HEK293 (cell line): ENCODE measurements at regions not wholly inside any gene's neighbourhood (a gene's known extent, or its start where the extent isn't known, plus 50 kb on each side); places are given as distances from the start of the nearest gene placed in this dataset.
A peak's percentile ranks its signal among the peaks of the same experiment; 100 is the strongest.

Source experiments
- CTCF ChIA-PET: fragments of 350-600 bp; formaldehyde crosslinking; extraction: SDS; loops from one replicate; lab custom pipeline; 2021; ENCODE audit warnings: antibody characterized with exemption; lab: Yijun Ruan, JAX
- POLR2A ChIA-PET: fragments of 300-600 bp; formaldehyde crosslinking; extraction: SDS; loops from one replicate; lab custom pipeline; 2020; ENCODE audit warnings: antibody characterized with exemption, inconsistent platforms; lab: Yijun Ruan, JAX
- H3K27ac ChIP-seq: fragments of 200-500 bp; sonication (Bioruptor generic); 2 replicates; pipeline ENCODE4 v1.5.1; 2014; ENCODE audit warnings: low read depth, low read length, control low read depth, inconsistent platforms; ENCODE audit errors: extremely low read depth
- H3K36me3 ChIP-seq, 2 experiments: fragments of 200-500 bp in 1 of 2; sonication (Bioruptor generic) in 1 of 2; 1 replicate in 1 of 2; 2 replicates in 1 of 2; pipeline ENCODE4 v1.5.1; 2014 to 2017; ENCODE audit warnings: inconsistent platforms in 2 of 2, low read length in 2 of 2; ENCODE audit not compliant: control insufficient read depth in 2 of 2, insufficient read depth in 1 of 2
- H3K4me1 ChIP-seq: fragments of 200-500 bp; sonication (Bioruptor generic); 2 replicates; pipeline ENCODE4 v1.5.1; 2014; ENCODE audit warnings: mild to moderate bottlenecking, low read length, inconsistent platforms; ENCODE audit not compliant: control insufficient read depth, insufficient read depth
- H3K4me3 ChIP-seq: 2 replicates; pipeline ENCODE4 v1.5.1; 2011; ENCODE audit warnings: low read depth, mild to moderate bottlenecking, control low read depth, low read length, moderate library complexity
- H3K9me3 ChIP-seq: fragments of 200-500 bp; sonication (Bioruptor generic); 2 replicates; pipeline ENCODE4 v1.5.1; 2014; ENCODE audit warnings: low read depth, low read length, inconsistent platforms; ENCODE audit not compliant: control insufficient read depth, insufficient read depth
- BCL11B ChIP-seq: fragments of 450-650 bp; formaldehyde crosslinking; IDR thresholded peaks from 2 replicates; pipeline ENCODE4 v1.5.1; 2016; ENCODE audit warnings: low read depth, missing biosample characterization, missing genetic modification characterization
- YY2 ChIP-seq: fragments of 450-650 bp; formaldehyde crosslinking; IDR thresholded peaks from 2 replicates; pipeline ENCODE4 v1.5.1; 2016; ENCODE audit warnings: missing biosample characterization, missing genetic modification characterization
- ZFP37 ChIP-seq: fragments of 450-650 bp; formaldehyde crosslinking; IDR thresholded peaks from 2 replicates; pipeline ENCODE4 v1.5.1; 2016; ENCODE audit warnings: missing biosample characterization, missing genetic modification characterization
- ZNF146 ChIP-seq: fragments of 450-650 bp; formaldehyde crosslinking; IDR thresholded peaks from 2 replicates; pipeline ENCODE4 v1.5.1; 2016; ENCODE audit warnings: missing biosample characterization, missing genetic modification characterization
- ZNF202 ChIP-seq: fragments of 450-650 bp; formaldehyde crosslinking; IDR thresholded peaks from 2 replicates; pipeline ENCODE4 v1.5.1; 2016; ENCODE audit warnings: missing biosample characterization, missing genetic modification characterization, borderline replicate concordance
- ZNF239 ChIP-seq: fragments of 450-650 bp; formaldehyde crosslinking; IDR thresholded peaks from 2 replicates; pipeline ENCODE4 v1.5.1; 2016; ENCODE audit warnings: missing biosample characterization, missing genetic modification characterization
- ZNF335 ChIP-seq: fragments of 450-650 bp; formaldehyde crosslinking; conservative IDR thresholded peaks from 2 replicates; pipeline ENCODE4 v1.5.1; 2016; ENCODE audit warnings: missing biosample characterization, missing genetic modification characterization
- ZNF558 ChIP-seq: fragments of 450-650 bp; formaldehyde crosslinking; IDR thresholded peaks from 2 replicates; pipeline ENCODE4 v1.5.1; 2016; ENCODE audit warnings: missing biosample characterization, missing genetic modification characterization
- ZNF596 ChIP-seq: fragments of 450-650 bp; IDR thresholded peaks from 2 replicates; pipeline ENCODE4 v1.5.0; 2018; ENCODE audit warnings: missing biosample characterization, mild to moderate bottlenecking, missing genetic modification characterization, moderate library complexity
- ZNF677 ChIP-seq: fragments of 450-650 bp; IDR thresholded peaks from 2 replicates; pipeline ENCODE4 v1.5.0; 2018; ENCODE audit warnings: missing biosample characterization, mild to moderate bottlenecking, missing genetic modification characterization, moderate library complexity
- ZNF791 ChIP-seq: fragments of 450-650 bp; formaldehyde crosslinking; IDR thresholded peaks from 2 replicates; pipeline ENCODE4 v1.5.1; 2016; ENCODE audit warnings: missing biosample characterization, missing genetic modification characterization
- ZNF830 ChIP-seq: fragments of 450-650 bp; IDR thresholded peaks from 2 replicates; pipeline ENCODE4 v1.5.0; 2018; ENCODE audit warnings: missing biosample characterization, missing genetic modification characterization, low read depth, mild to moderate bottlenecking, moderate library complexity
- TF ChIP-seq, protein P1 (sequence below): fragments of 450-650 bp; formaldehyde crosslinking; IDR thresholded peaks from 2 replicates; pipeline ENCODE4 v1.5.1; 2016; ENCODE audit warnings: missing biosample characterization, missing genetic modification characterization
- TF ChIP-seq, protein P2 (sequence below): fragments of 450-650 bp; formaldehyde crosslinking; IDR thresholded peaks from 2 replicates; pipeline ENCODE4 v1.5.1; 2016; ENCODE audit warnings: missing biosample characterization, missing genetic modification characterization
- TF ChIP-seq, protein P3 (sequence below): fragments of 450-650 bp; formaldehyde crosslinking; IDR thresholded peaks from 2 replicates; pipeline ENCODE4 v1.5.1; 2017; ENCODE audit warnings: missing biosample characterization, missing genetic modification characterization
- TF ChIP-seq, protein P4 (sequence below): fragments of 450-650 bp; formaldehyde crosslinking; IDR thresholded peaks from 2 replicates; pipeline ENCODE4 v1.5.1; 2016; ENCODE audit warnings: missing biosample characterization, missing genetic modification characterization

DNA sequence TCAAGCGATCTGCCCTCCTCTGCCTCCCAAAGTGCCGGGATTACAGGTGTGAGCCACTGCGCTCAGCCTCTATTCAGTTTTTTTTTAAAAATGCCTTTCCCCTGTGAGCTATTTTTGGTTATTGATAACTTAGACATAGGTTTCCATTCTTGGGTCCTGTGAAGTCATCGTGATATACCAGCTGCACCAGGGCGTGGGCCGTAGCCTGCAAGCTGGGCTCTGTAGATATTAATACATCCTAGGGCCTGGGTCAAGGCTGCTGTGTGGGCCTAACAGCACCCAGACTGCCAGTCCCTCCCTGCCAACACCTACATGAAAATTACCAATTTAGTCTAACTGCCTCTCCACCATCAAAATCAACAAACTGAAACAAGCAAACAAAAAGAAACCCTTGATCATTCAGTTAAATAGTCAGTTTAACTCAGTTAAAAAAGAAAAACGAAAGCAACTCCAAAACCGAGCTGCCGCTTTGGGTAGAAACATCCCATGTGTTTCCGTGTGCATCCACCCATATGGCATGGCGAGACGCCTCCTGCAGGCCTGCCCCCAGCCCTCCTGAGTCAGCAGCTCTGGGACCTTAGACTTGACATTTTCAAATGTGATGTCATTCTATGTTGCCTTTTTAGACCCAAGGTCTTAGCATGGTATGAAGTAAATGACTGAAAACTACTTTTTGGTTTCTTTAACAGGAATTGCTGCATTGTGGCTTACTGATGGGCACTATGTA, 330.2 kb downstream of the GLRX3 start:
- no peak for TF ChIP-seq ZNF830 (tag by site-specific recombination)
- TF ChIP-seq BCL11B = no peak
- TF ChIP-seq ZNF239 = no peak
- no peak for TF ChIP-seq ZNF596 (tag by site-specific recombination)
- no peak for TF ChIP-seq ZFP37 (tag by site-specific recombination)
- no peak for TF ChIP-seq ZNF202 (tag by site-specific recombination)
- TF ChIP-seq ZNF791 (tag by site-specific recombination) = no peak
- TF ChIP-seq, protein P1, sequence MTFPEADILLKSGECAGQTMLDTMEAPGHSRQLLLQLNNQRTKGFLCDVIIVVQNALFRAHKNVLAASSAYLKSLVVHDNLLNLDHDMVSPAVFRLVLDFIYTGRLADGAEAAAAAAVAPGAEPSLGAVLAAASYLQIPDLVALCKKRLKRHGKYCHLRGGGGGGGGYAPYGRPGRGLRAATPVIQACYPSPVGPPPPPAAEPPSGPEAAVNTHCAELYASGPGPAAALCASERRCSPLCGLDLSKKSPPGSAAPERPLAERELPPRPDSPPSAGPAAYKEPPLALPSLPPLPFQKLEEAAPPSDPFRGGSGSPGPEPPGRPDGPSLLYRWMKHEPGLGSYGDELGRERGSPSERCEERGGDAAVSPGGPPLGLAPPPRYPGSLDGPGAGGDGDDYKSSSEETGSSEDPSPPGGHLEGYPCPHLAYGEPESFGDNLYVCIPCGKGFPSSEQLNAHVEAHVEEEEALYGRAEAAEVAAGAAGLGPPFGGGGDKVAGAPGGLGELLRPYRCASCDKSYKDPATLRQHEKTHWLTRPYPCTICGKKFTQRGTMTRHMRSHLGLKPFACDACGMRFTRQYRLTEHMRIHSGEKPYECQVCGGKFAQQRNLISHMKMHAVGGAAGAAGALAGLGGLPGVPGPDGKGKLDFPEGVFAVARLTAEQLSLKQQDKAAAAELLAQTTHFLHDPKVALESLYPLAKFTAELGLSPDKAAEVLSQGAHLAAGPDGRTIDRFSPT (tag by site-specific recombination) = no peak
- TF ChIP-seq YY2 (tag by site-specific recombination) = no peak
- no peak for TF ChIP-seq ZNF335 (tag by site-specific recombination)

DNA sequence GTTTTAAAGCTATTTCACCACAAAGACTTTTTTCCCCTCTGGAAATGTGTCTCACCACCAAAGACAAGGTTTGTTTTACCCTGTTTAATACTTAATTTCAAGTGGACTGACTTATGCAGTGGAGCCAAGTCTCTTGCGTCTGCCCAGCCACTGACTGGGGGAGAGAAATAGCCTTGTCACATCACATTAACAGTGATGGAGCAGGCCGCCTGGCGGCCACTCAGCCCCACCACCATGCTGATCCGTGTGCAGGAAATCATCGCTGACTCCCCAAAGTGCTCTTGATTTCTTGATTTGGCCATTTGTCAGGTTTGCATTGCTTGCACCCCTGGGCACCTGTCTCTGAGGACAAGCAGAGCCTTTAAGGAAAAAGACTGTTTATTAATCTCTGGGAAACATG, 334.1 kb downstream of the GLRX3 start:
- POLR2A ChIA-PET = no interaction called here
- H3K4me3 ChIP-seq = no peak overlapping the region

More for the DNA sequence above, 330.2 kb downstream of the GLRX3 start:
- ChIA-PET CTCF (no interaction called here), POLR2A (no interaction called here)
- H3K4me3 ChIP-seq = no peak overlapping the region
- no peaks in the 10 kb centered on the region for H3K36me3 ChIP-seq
- no peaks in the 10 kb centered on the region for H3K4me1 ChIP-seq
- no peaks in the 10 kb centered on the region for H3K9me3 ChIP-seq
- H3K27ac ChIP-seq = no peak overlapping the region

DNA sequence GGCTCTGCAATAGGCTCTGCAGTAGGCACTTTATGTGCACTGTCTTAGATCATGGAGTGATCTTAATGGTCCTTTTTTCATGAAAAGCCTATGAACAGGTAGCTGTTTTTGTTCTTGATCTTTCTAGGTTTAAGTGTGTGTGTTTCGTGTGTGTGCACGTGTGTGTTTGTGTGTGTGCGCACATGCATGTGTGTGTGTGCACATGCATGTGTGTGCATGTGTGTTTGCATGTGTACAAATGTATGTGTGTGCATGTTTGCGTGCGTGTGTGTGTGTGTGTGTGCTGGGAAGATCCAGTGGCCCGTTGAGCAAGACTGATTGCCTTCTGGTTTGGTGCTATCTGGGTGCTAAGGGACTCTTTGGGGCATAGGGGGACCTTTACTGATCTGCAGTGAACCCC, 334.8 kb downstream of the GLRX3 start:
- Histone ChIP-seq H3K36me3 (no peaks in the 10 kb centered on the region), H3K9me3 (no peaks in the 10 kb centered on the region), H3K4me3 (no peak overlapping the region), H3K27ac (no peak overlapping the region)
- CTCF ChIA-PET = no interaction called here
- TF ChIP-seq, protein P2, sequence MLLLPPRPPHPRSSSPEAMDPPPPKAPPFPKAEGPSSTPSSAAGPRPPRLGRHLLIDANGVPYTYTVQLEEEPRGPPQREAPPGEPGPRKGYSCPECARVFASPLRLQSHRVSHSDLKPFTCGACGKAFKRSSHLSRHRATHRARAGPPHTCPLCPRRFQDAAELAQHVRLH (tag by site-specific recombination) = no peak
- TF ChIP-seq, protein P3, sequence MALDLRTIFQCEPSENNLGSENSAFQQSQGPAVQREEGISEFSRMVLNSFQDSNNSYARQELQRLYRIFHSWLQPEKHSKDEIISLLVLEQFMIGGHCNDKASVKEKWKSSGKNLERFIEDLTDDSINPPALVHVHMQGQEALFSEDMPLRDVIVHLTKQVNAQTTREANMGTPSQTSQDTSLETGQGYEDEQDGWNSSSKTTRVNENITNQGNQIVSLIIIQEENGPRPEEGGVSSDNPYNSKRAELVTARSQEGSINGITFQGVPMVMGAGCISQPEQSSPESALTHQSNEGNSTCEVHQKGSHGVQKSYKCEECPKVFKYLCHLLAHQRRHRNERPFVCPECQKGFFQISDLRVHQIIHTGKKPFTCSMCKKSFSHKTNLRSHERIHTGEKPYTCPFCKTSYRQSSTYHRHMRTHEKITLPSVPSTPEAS (tag by site-specific recombination) = peak; percentile 96
- TF ChIP-seq, all 188 proteins: peak for 1
- H3K4me1 ChIP-seq = no peaks in the 10 kb centered on the region
- POLR2A ChIA-PET = no interaction called here

More for the DNA sequence above, 334.1 kb downstream of the GLRX3 start:
- Histone ChIP-seq H3K4me1 (no peaks in the 10 kb centered on the region), H3K36me3 (no peaks in the 10 kb centered on the region), H3K9me3 (no peaks in the 10 kb centered on the region), H3K27ac (no peak overlapping the region)
- TF ChIP-seq ZNF146 (no peak), ZNF558 (tag by site-specific recombination) (no peak), ZNF677 (tag by site-specific recombination) (no peak)
- TF ChIP-seq, protein P4, sequence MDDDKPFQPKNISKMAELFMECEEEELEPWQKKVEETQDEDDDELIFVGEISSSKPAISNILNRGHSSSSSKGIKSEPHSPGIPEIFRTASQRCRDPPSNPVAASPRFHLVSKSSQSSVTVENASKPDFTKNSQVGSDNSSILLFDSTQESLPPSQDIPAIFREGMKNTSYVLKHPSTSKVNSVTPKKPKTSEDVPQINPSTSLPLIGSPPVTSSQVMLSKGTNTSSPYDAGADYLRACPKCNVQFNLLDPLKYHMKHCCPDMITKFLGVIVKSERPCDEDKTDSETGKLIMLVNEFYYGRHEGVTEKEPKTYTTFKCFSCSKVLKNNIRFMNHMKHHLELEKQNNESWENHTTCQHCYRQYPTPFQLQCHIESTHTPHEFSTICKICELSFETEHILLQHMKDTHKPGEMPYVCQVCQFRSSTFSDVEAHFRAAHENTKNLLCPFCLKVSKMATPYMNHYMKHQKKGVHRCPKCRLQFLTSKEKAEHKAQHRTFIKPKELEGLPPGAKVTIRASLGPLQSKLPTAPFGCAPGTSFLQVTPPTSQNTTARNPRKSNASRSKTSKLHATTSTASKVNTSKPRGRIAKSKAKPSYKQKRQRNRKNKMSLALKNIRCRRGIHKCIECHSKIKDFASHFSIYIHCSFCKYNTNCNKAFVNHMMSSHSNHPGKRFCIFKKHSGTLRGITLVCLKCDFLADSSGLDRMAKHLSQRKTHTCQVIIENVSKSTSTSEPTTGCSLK (tag by site-specific recombination) = no peak
- CTCF ChIA-PET = no interaction called here
